OCI-LY7 (cell line): ENCODE measurements at regions not wholly inside any gene's neighbourhood (a gene's known extent, or its start where the extent isn't known, plus 50 kb on each side); places are given as distances from the start of the nearest gene placed in this dataset. TPM values are rescaled to one million over a fixed set of nuclear protein-coding genes. Genes with fewer than 3 reads are reported as not detected.

Source experiments
- BruUV-seq: library from RNA; stranded (reverse); fragments of 400-500 nt; replicated peaks from 2 replicates; lab custom pipeline; 2021; lab: Mats Ljungman, UMichigan
- CTCF ChIA-PET: fragments of 300-600 bp; sonication (Branson Sonifier 250); formaldehyde crosslinking; loops from one replicate; lab custom pipeline; 2022; ENCODE audit warnings: antibody characterized with exemption; ENCODE audit not compliant: unreplicated experiment; lab: Charles Lee
- POLR2A ChIA-PET: fragments of 300-600 bp; sonication (Branson Sonifier 250); formaldehyde crosslinking; loops from one replicate; lab custom pipeline; 2022; ENCODE audit warnings: antibody characterized with exemption; lab: Charles Lee
- DNase-seq: peaks from one replicate; pipeline ENCODE4 v3.0.0-alpha.2; 2015; ENCODE audit warnings: low spot score
- H2AFZ ChIP-seq: fragments of 200-600 bp; sonication (generic), shearing (Covaris generic); 2 replicates; pipeline ENCODE4 v1.6.1; 2014; ENCODE audit warnings: mild to moderate bottlenecking, antibody characterized with exemption, low read length, moderate library complexity
- H3K27ac ChIP-seq: fragments of 200-600 bp; sonication (generic); 2 replicates; pipeline ENCODE4 v1.5.1; 2014; ENCODE audit warnings: mixed run types, low read depth, mild to moderate bottlenecking, moderate library complexity, low read length, inconsistent platforms; ENCODE audit not compliant: poor library complexity, severe bottlenecking
- H3K36me3 ChIP-seq: fragments of 200-600 bp; sonication (generic); 2 replicates; pipeline ENCODE4 v1.6.1; 2014; ENCODE audit warnings: mild to moderate bottlenecking, antibody characterized with exemption, low read length, moderate library complexity, mixed read lengths; ENCODE audit not compliant: insufficient read depth
- H3K4me1 ChIP-seq: fragments of 200-600 bp; sonication (generic); 2 replicates; pipeline ENCODE4 v1.5.1; 2014; ENCODE audit warnings: mild to moderate bottlenecking, low read length; ENCODE audit not compliant: insufficient read depth, poor library complexity, severe bottlenecking
- H3K4me2 ChIP-seq: fragments of 200-600 bp; sonication (generic); 2 replicates; pipeline ENCODE4 v1.6.1; 2014; ENCODE audit warnings: mild to moderate bottlenecking, low read length
- H3K4me3 ChIP-seq: fragments of 200-600 bp; sonication (generic); 2 replicates; pipeline ENCODE4 v1.5.1; 2014; ENCODE audit warnings: mild to moderate bottlenecking, low read depth, low read length; ENCODE audit not compliant: poor library complexity, severe bottlenecking
- H3K79me2 ChIP-seq: fragments of 200-600 bp; sonication (generic); 2 replicates; pipeline ENCODE4 v1.6.1; 2016; ENCODE audit warnings: low read depth, mild to moderate bottlenecking, low read length, moderate library complexity, mixed read lengths; ENCODE audit not compliant: insufficient read depth
- H3K9me2 ChIP-seq: fragments of 200-600 bp; sonication (generic); 2 replicates; pipeline ENCODE4 v1.6.1; 2016; ENCODE audit warnings: mild to moderate bottlenecking, low read length, mixed read lengths; ENCODE audit not compliant: insufficient read depth
- H3K9me3 ChIP-seq: fragments of 200-600 bp; sonication (generic); 2 replicates; pipeline ENCODE4 v1.6.1; 2014; ENCODE audit warnings: mild to moderate bottlenecking, mixed run types, low read length, mixed read lengths
- H4K20me1 ChIP-seq: fragments of 200-600 bp; sonication (generic); 2 replicates; pipeline ENCODE4 v1.6.1; 2014; ENCODE audit warnings: mild to moderate bottlenecking, antibody characterized with exemption, low read length, moderate library complexity, mixed read lengths; ENCODE audit not compliant: insufficient read depth
- EZH2phosphoT487 ChIP-seq: fragments of 200-600 bp; sonication (generic); IDR thresholded peaks from 2 replicates; pipeline ENCODE4 v1.6.1; 2018; ENCODE audit warnings: low read depth, borderline replicate concordance, mild to moderate bottlenecking, mixed run types, antibody characterized with exemption, low read length, moderate library complexity, mixed read lengths
- intact Hi-C: fragments of 100-400 bp; cut with micrococcal nuclease; formaldehyde crosslinking; loops from one replicate; pipeline ENCODE4 v1.10.0; 2022; ENCODE audit not compliant: unreplicated experiment
- microRNA-seq: library from miRNA; unstranded; fragments of <30 nt; microRNA quantifications from one replicate; pipeline ENCODE4 v1.2.0, GENCODE V29; 2022; ENCODE audit warnings: borderline replicate concordance
- small RNA-seq: library from RNA; depleted of rRNA; stranded (forward); fragments of <200 nt; gene quantifications from one replicate; pipeline ENCODE3, GENCODE V24; 2014
- TF ChIP-seq, protein P1 (sequence below): fragments of 200-600 bp; sonication (generic); conservative IDR thresholded peaks from 2 replicates; pipeline ENCODE4 v1.5.1; 2014; ENCODE audit warnings: mild to moderate bottlenecking, antibody characterized with exemption, low read length, moderate library complexity, mixed read lengths

DNA sequence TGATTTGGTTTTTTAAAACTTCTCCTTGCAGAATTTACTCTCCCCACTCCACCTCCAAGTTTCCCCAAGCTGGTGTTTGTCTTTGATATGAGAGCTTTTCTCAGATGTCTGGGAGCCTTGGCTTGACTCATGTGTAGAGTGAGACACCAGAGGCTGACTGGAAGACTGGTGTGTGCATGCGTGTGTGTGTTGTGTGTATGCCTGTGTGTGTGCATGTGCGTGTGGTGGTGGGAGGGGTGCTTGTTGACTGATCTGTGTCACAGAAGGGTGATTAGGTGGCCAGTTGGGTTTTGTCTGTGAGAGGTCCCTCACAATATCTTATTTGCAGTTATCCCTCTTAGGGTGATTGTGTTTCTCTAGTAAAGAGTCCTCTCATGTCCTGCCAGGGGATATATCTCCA, 50.5 kb upstream of the HPCAL1 start:
- TF ChIP-seq, protein P1, sequence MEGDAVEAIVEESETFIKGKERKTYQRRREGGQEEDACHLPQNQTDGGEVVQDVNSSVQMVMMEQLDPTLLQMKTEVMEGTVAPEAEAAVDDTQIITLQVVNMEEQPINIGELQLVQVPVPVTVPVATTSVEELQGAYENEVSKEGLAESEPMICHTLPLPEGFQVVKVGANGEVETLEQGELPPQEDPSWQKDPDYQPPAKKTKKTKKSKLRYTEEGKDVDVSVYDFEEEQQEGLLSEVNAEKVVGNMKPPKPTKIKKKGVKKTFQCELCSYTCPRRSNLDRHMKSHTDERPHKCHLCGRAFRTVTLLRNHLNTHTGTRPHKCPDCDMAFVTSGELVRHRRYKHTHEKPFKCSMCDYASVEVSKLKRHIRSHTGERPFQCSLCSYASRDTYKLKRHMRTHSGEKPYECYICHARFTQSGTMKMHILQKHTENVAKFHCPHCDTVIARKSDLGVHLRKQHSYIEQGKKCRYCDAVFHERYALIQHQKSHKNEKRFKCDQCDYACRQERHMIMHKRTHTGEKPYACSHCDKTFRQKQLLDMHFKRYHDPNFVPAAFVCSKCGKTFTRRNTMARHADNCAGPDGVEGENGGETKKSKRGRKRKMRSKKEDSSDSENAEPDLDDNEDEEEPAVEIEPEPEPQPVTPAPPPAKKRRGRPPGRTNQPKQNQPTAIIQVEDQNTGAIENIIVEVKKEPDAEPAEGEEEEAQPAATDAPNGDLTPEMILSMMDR = no peak
- TF ChIP-seq EZH2phosphoT487 = no peak
- no peaks in the 10 kb centered on the region for H3K4me1 ChIP-seq
- no peak overlapping the region for H3K4me2 ChIP-seq
- H3K9me2 ChIP-seq = no peaks in the 10 kb centered on the region
- no peaks in the 10 kb centered on the region for H4K20me1 ChIP-seq
- H3K27ac ChIP-seq = no peak overlapping the region
- no peak overlapping the region for H3K4me3 ChIP-seq
- POLR2A ChIA-PET = interaction anchor here (0.6 to 1.8 kb wide), 2 partner anchors 21 to 63 kb away, joined by 3 read pairs; no protein-coding TSS in a partner anchor
- CTCF ChIA-PET = no interaction called here
- no peaks in the 10 kb centered on the region for H3K79me2 ChIP-seq
- peaks cover 22% of the 10 kb centered on the region for H3K9me3 ChIP-seq
- no peaks in the 10 kb centered on the region for H3K36me3 ChIP-seq
- intact Hi-C loops = no loop called here
- H2AFZ ChIP-seq = no peak overlapping the region
- no TSS peak for BruUV-seq
- no peak for DNase-seq

DNA sequence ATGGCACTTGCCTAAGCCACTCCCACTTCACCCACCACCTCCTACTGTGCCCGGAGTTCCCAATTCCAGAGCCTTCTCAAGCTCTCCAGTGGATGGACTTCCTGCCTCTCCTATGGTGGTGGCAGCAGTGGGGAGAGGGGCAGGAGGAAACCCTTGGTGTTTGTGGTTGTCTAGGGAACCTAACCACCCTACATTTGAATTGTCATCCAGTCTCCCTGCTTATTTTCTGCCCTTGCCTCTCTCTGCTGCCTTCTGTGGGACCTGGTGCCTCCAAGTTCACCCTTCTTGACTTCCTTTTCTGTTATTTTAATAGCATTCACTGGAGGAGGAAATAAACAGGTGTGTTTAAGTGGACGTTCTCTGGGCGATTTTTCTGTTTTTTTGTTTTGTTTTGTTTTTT, 50.0 kb upstream of the HPCAL1 start:
- POLR2A ChIA-PET = no interaction called here

More for the DNA sequence above, 50.0 kb upstream of the HPCAL1 start:
- H3K79me2 ChIP-seq = no peaks in the 10 kb centered on the region
- TF ChIP-seq, protein P1 = no peak
- TF ChIP-seq EZH2phosphoT487 = no peak
- CTCF ChIA-PET = no interaction called here
- H4K20me1 ChIP-seq = no peaks in the 10 kb centered on the region
- H3K4me1 ChIP-seq = no peaks in the 10 kb centered on the region
- no peaks in the 10 kb centered on the region for H3K36me3 ChIP-seq
- H3K27ac ChIP-seq = no peak overlapping the region
- H3K9me2 ChIP-seq = no peaks in the 10 kb centered on the region
- DNase-seq = no peak
- H2AFZ ChIP-seq = no peak overlapping the region
- H3K4me2 ChIP-seq = no peak overlapping the region
- no TSS peak for BruUV-seq
- H3K9me3 ChIP-seq = peaks cover 22% of the 10 kb centered on the region
- H3K4me3 ChIP-seq = no peak overlapping the region
- intact Hi-C loops = no loop called here

Small RNA genes lying in the stretch of these regions (microRNA-seq; reads per million reads assigned to microRNA genes)
- not detected for gene MIR4261

Small RNA genes lying in the stretch of these regions (small RNA-seq; reads per million reads assigned to genes)
- gene MIR4261 = not detected
